Astrocyte (in vitro differentiated cells and primary cell): ENCODE measurements at regions not wholly inside any gene's neighbourhood (a gene's known extent, or its start where the extent isn't known, plus 50 kb on each side); places are given as distances from the start of the nearest gene placed in this dataset.

Source experiments
- DNase-seq: peaks from one replicate; pipeline ENCODE4 v3.0.0-alpha.2; 2010; ENCODE audit warnings: low read depth
- FAIRE-seq: peaks from 2 replicates; lab custom pipeline; 2011; peaks lifted over from hg19 to GRCh38; lab: Jason Lieb, UNC
- H2AFZ ChIP-seq: 2 replicates; pipeline ENCODE4 v1.6.0; 2012; ENCODE audit warnings: low read depth, low read length, inconsistent platforms
- H3K27ac ChIP-seq: 2 replicates; pipeline ENCODE4 v1.5.1; 2011; ENCODE audit warnings: low read depth, low read length, inconsistent platforms
- H3K27me3 ChIP-seq: 2 replicates; pipeline ENCODE4 v1.6.0; 2011; ENCODE audit warnings: low read length, inconsistent platforms; ENCODE audit not compliant: insufficient read depth
- H3K36me3 ChIP-seq: 2 replicates; pipeline ENCODE4 v1.5.1; 2011; ENCODE audit warnings: low read length, inconsistent platforms; ENCODE audit not compliant: insufficient read depth
- H3K4me1 ChIP-seq: 2 replicates; pipeline ENCODE4 v1.5.1; 2011; ENCODE audit warnings: low read length, inconsistent platforms; ENCODE audit not compliant: insufficient read depth
- H3K4me2 ChIP-seq: 2 replicates; pipeline ENCODE4 v1.6.0; 2012; ENCODE audit warnings: low read length, inconsistent platforms
- H3K4me3 ChIP-seq: 2 replicates; pipeline ENCODE4 v1.5.1; 2011; ENCODE audit warnings: low read depth, mild to moderate bottlenecking, low read length, inconsistent platforms; ENCODE audit not compliant: insufficient read depth
- H3K79me2 ChIP-seq: 2 replicates; pipeline ENCODE4 v1.6.0; 2012; ENCODE audit warnings: mild to moderate bottlenecking, low read length, inconsistent platforms; ENCODE audit not compliant: insufficient read depth
- H3K9ac ChIP-seq: 2 replicates; pipeline ENCODE4 v1.6.0; 2012; ENCODE audit warnings: mild to moderate bottlenecking, low read length, inconsistent platforms
- H3K9me3 ChIP-seq: 2 replicates; pipeline ENCODE4 v1.5.1; 2012; ENCODE audit warnings: low read depth, mild to moderate bottlenecking, low read length, inconsistent platforms; ENCODE audit not compliant: insufficient read depth
- H4K20me1 ChIP-seq: 2 replicates; pipeline ENCODE4 v1.6.0; 2012; ENCODE audit warnings: low read length, inconsistent platforms; ENCODE audit not compliant: insufficient read depth
- H3K27ac Mint-ChIP-seq: one replicate; pipeline ENCODE4 v1.8.0; 2021; ENCODE audit warnings: mild to moderate bottlenecking, mixed read lengths; ENCODE audit not compliant: unreplicated experiment
- H3K27me3 Mint-ChIP-seq: one replicate; pipeline ENCODE4 v1.8.0; 2021; ENCODE audit warnings: low read depth, mixed read lengths; ENCODE audit not compliant: unreplicated experiment
- H3K36me3 Mint-ChIP-seq: one replicate; pipeline ENCODE4 v1.8.0; 2021; ENCODE audit warnings: low read depth, mixed read lengths; ENCODE audit not compliant: unreplicated experiment
- H3K4me1 Mint-ChIP-seq: one replicate; pipeline ENCODE4 v1.8.0; 2021; ENCODE audit warnings: low read depth, mixed read lengths; ENCODE audit not compliant: unreplicated experiment
- H3K4me3 Mint-ChIP-seq: one replicate; pipeline ENCODE4 v1.8.0; 2021; ENCODE audit warnings: mild to moderate bottlenecking, moderate library complexity, mixed read lengths; ENCODE audit not compliant: unreplicated experiment
- H3K9me3 Mint-ChIP-seq: one replicate; pipeline ENCODE4 v1.8.0; 2021; ENCODE audit warnings: mild to moderate bottlenecking, mixed read lengths; ENCODE audit not compliant: unreplicated experiment
- CTCF ChIP-seq: IDR thresholded peaks from 2 replicates; pipeline ENCODE4 v1.5.1; 2011; ENCODE audit warnings: low read depth, mild to moderate bottlenecking, inconsistent platforms, low read length, moderate library complexity; ENCODE audit not compliant: insufficient read depth
- EZH2 ChIP-seq: IDR thresholded peaks from 2 replicates; pipeline ENCODE4 v1.6.1; 2012; ENCODE audit warnings: mild to moderate bottlenecking, low read length, inconsistent platforms; ENCODE audit not compliant: insufficient read depth

GRCh38 chr2:57843158-57843557 is 203.4 kb upstream of the VRK2 start:
- Mint-ChIP-seq H3K4me1 (no peaks in the 10 kb centered on the region), H3K9me3 (no peaks in the 10 kb centered on the region), H3K27ac (no peak overlapping the region), H3K36me3 (no peaks in the 10 kb centered on the region), H3K4me3 (no peak overlapping the region), H3K27me3 (no peaks in the 10 kb centered on the region)
- Histone ChIP-seq H3K9ac (no peak overlapping the region), H4K20me1 (no peaks in the 10 kb centered on the region), H3K9me3 (no peaks in the 10 kb centered on the region), H2AFZ (no peak overlapping the region), H3K4me1 (no peaks in the 10 kb centered on the region), H3K27me3 (no peaks in the 10 kb centered on the region), H3K36me3 (no peaks in the 10 kb centered on the region), H3K79me2 (no peaks in the 10 kb centered on the region), H3K4me3 (no peak overlapping the region), H3K27ac (no peak overlapping the region), H3K4me2 (no peak overlapping the region)
- DNase-seq (no peak), FAIRE-seq (no peak)
- TF ChIP-seq CTCF (no peak), EZH2 (no peak)

DNA sequence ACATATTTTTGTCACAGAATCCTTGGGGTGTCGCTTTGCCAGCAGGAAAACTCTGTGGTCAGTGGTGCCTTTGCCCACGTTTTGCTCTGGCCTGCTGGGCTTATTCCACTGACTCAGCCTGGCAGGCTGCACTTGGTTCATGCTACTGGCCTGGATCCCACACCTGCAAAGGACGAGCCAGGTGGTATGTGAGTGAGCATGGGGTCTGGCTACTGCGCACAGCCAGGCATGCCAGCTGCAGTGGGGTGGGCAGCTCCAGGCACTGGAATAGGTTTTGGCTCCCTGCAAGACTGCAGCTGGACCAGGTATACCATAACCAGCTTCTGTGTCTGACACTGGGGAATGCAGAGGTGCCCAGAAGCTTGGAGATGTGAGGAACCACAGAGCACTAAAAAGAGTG is 197.9 kb upstream of the VRK2 start:
- Mint-ChIP-seq H3K27me3 (no peaks in the 10 kb centered on the region), H3K4me3 (no peak overlapping the region), H3K36me3 (no peaks in the 10 kb centered on the region), H3K9me3 (no peaks in the 10 kb centered on the region), H3K27ac (no peak overlapping the region), H3K4me1 (no peaks in the 10 kb centered on the region)
- Histone ChIP-seq H3K4me1 (no peaks in the 10 kb centered on the region), H3K36me3 (no peaks in the 10 kb centered on the region), H3K27me3 (no peaks in the 10 kb centered on the region), H3K9ac (no peak overlapping the region), H3K9me3 (no peaks in the 10 kb centered on the region), H3K4me2 (no peak overlapping the region), H4K20me1 (no peaks in the 10 kb centered on the region), H3K27ac (no peak overlapping the region), H2AFZ (no peak overlapping the region), H3K4me3 (no peak overlapping the region), H3K79me2 (no peaks in the 10 kb centered on the region)
- DNase-seq (no peak), FAIRE-seq (no peak)
- no peak for TF ChIP-seq EZH2
- no peak for TF ChIP-seq CTCF

DNA sequence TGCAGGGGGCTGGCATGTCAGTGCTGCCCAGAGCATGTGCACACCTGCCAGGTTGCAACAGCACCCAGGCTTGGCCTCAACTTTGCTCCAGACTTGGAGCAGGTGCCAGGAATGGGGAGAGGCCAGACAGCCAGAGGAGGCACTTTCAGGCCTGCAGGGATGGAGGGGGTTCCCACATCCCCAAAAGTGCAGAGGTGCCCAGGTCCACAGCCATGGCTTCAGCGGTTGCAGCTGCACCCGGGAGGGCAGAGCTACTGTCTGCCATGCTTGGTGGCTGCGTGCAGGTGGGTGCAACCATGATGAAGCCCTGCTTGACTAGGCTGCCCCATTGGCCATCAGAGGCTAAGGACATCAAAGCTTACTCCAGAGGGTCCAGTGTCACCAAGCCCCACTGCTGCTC is 196.8 kb upstream of the VRK2 start:
- Histone ChIP-seq H3K9me3 (no peaks in the 10 kb centered on the region), H4K20me1 (no peaks in the 10 kb centered on the region), H3K4me2 (no peak overlapping the region), H3K27ac (no peak overlapping the region), H3K9ac (no peak overlapping the region), H3K4me3 (no peak overlapping the region), H3K36me3 (no peaks in the 10 kb centered on the region), H2AFZ (no peak overlapping the region), H3K27me3 (no peaks in the 10 kb centered on the region), H3K4me1 (no peaks in the 10 kb centered on the region), H3K79me2 (no peaks in the 10 kb centered on the region)
- Mint-ChIP-seq H3K27ac (no peak overlapping the region), H3K27me3 (no peaks in the 10 kb centered on the region), H3K9me3 (no peaks in the 10 kb centered on the region), H3K4me3 (no peak overlapping the region), H3K36me3 (no peaks in the 10 kb centered on the region), H3K4me1 (no peaks in the 10 kb centered on the region)
- FAIRE-seq: no peak
- TF ChIP-seq EZH2 (no peak), CTCF (no peak)
- DNase-seq: no peak
